AG04450 (cell line): ENCODE measurements at regions not wholly inside any gene's neighbourhood (a gene's known extent, or its start where the extent isn't known, plus 50 kb on each side); places are given as distances from the start of the nearest gene placed in this dataset.

ENCODE experiments used
- CTCF ChIA-PET: fragments of 300-600, 350-600 bp; formaldehyde crosslinking; extraction: SDS; loops from one replicate; lab custom pipeline; 2022; ENCODE audit warnings: antibody characterized with exemption, inconsistent platforms; lab: Charles Lee
- POLR2A ChIA-PET: fragments of 350-600 bp; formaldehyde crosslinking; extraction: SDS; loops from one replicate; lab custom pipeline; 2021; ENCODE audit warnings: antibody characterized with exemption, inconsistent platforms; lab: Yijun Ruan, JAX
- DNase-seq: peaks from one replicate; pipeline ENCODE4 v3.0.0-alpha.2; 2011; ENCODE audit warnings: low read depth, low spot score
- H3K27ac ChIP-seq: one replicate; pipeline ENCODE4 v1.5.1; 2012; ENCODE audit warnings: low read depth, low read length, control low read depth
- H3K27me3 ChIP-seq: one replicate; pipeline ENCODE4 v1.6.0; 2012; ENCODE audit warnings: low read length; ENCODE audit not compliant: control insufficient read depth, insufficient read depth
- H3K4me3 ChIP-seq: 2 replicates; pipeline ENCODE4 v1.5.1; 2011; ENCODE audit warnings: mild to moderate bottlenecking, low read depth, low read length, control low read depth
- H3K9me3 ChIP-seq: 2 replicates; pipeline ENCODE4 v1.5.1; 2012; ENCODE audit warnings: low read length; ENCODE audit not compliant: control insufficient read depth, insufficient read depth
- CTCF ChIP-seq: IDR thresholded peaks from 2 replicates; pipeline ENCODE4 v1.5.1; 2011; ENCODE audit warnings: low read depth, low read length, control low read depth, inconsistent platforms

- no peaks in the 10 kb centered on the region for H3K9me3 ChIP-seq
- no peaks in the 10 kb centered on the region for H3K27me3 ChIP-seq
- POLR2A ChIA-PET: no interaction called here
- no peak overlapping the region for H3K27ac ChIP-seq
- DNase-seq: no peak
- CTCF ChIA-PET: no interaction called here
- H3K4me3 ChIP-seq: no peak overlapping the region
- TF ChIP-seq CTCF: no peak
These were observed 506.1 kb upstream of the HTR2C start for GRCh38 chrX:114077773-114078172.

GRCh38 chrX:114075073-114075673 lies 508.7 kb upstream of the HTR2C start:
- Histone ChIP-seq H3K9me3 (no peaks in the 10 kb centered on the region), H3K27ac (no peak overlapping the region), H3K27me3 (no peaks in the 10 kb centered on the region), H3K4me3 (no peak overlapping the region)
- CTCF ChIA-PET: no interaction called here
- POLR2A ChIA-PET: no interaction called here
- no peak for TF ChIP-seq CTCF
- no peak for DNase-seq

- no peaks in the 10 kb centered on the region for H3K27me3 ChIP-seq
- no peak overlapping the region for H3K4me3 ChIP-seq
- H3K9me3 ChIP-seq: no peaks in the 10 kb centered on the region; the same call in 1 of the 2 replicates
- H3K27ac ChIP-seq: no peak overlapping the region
- CTCF ChIA-PET: no interaction called here
- POLR2A ChIA-PET: no interaction called here
- TF ChIP-seq CTCF: no peak
- no peak for DNase-seq
These were observed 510.0 kb upstream of the HTR2C start for GRCh38 chrX:114073926-114074325.

GRCh38 chrX:114071412-114071811 lies 512.5 kb upstream of the HTR2C start:
- POLR2A ChIA-PET: no interaction called here
- no peak for DNase-seq
- TF ChIP-seq CTCF: no peak
- Histone ChIP-seq H3K27me3 (no peaks in the 10 kb centered on the region), H3K9me3 (no peaks in the 10 kb centered on the region; the same call in 1 of the 2 replicates), H3K27ac (no peak overlapping the region), H3K4me3 (no peak overlapping the region)
- CTCF ChIA-PET: no interaction called here

- no peak overlapping the region for H3K4me3 ChIP-seq
- no peak for DNase-seq
- ChIA-PET CTCF (no interaction called here), POLR2A (no interaction called here)
- H3K27me3 ChIP-seq: no peaks in the 10 kb centered on the region
- H3K9me3 ChIP-seq: no peaks in the 10 kb centered on the region; the same call in 1 of the 2 replicates
- TF ChIP-seq CTCF: no peak
- H3K27ac ChIP-seq: no peak overlapping the region
These were observed 518.2 kb upstream of the HTR2C start for GRCh38 chrX:114065577-114066223.
